ENCODE measurements at regions not wholly inside any gene's neighbourhood (a gene's known extent, or its start where the extent isn't known, plus 50 kb on each side); places are given as distances from the start of the nearest gene placed in this dataset.
"Not testable (repeated sequence)": the region's sequence is repeated elsewhere in the genome, so short reads cannot be mapped to it uniquely, and the experiment has no call there.

DNA sequence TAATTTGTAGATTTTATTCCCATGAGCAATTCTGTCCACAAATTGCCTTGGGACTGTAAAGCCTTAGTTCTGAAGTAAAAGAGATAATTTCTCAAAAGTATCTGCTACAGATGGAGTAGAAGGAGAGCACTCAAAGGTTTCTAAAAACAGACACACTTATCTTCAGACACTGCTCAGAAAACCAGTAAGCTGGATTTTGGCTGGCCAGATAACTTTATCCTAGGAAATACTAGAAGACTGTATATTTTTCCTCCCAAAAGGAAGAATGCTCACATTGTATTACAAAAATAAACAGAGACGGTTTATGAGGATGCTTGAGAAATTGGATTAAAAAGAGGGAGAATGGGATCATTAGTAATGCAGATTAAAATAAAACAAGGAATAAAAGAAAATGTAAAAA, 178.0 kb upstream of the IGFBP3 start:
- DNase-seq: no peak

DNA sequence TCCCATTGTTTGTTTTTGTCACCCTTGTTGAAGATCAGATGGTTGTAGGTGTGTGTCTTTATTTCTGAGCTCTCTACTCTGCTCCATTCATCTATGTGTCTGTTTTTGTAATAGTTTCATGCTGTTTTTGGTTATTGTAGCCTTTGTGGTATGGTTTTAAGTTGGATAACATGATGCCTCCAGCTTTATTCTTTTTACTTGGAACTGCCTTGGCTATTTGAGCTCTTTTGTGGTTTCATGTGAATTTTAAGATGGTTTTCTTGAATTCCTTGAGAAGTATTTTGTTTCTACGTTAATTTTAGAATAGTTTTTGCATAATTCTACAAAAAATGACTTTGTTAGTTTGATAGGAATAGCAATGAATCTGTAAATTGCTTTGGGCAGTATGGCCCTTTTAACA, 170.0 kb upstream of the IGFBP3 start:
- DNase-seq: no peak

DNA sequence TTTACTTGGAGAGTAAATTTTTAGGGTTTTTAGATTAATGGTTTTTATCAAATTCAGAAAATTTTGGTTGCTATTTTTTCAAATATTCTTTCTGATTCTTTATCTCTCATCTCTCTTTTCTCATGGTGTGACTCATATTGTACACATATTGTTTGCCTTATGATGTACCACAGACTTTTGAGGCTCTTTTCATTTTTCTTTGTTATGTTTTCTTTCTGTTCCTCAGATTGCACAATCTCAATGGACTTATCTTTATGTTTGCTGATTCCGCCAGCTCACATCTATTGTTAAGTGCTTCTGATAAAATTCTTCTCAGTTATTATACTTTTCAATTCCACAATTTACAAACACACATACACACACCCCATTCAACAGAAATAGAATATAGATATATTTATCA, 168.2 kb upstream of the IGFBP3 start:
- peak; percentile 53 for DNase-seq

DNA sequence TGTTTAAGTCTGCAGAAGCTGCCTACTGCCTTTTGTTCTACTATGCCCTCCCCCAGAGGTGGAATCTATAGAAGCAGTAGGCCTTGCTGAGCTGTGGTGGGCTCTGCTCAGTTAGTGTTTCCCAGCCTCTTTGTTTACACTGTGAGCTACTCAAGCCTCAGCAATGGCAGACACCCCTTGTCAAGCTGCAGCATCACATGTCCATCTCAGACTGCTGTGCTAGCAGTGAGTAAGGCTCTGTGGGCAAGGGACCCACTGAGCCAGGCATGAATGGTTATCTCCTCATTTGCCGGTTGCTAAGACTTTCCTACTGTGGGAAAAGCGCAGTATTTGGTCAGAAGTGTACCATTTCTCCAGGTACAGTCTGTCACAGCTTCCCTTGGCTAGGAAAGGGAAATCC, 167.4 kb upstream of the IGFBP3 start:
- not testable (repeated sequence) for DNase-seq

DNA sequence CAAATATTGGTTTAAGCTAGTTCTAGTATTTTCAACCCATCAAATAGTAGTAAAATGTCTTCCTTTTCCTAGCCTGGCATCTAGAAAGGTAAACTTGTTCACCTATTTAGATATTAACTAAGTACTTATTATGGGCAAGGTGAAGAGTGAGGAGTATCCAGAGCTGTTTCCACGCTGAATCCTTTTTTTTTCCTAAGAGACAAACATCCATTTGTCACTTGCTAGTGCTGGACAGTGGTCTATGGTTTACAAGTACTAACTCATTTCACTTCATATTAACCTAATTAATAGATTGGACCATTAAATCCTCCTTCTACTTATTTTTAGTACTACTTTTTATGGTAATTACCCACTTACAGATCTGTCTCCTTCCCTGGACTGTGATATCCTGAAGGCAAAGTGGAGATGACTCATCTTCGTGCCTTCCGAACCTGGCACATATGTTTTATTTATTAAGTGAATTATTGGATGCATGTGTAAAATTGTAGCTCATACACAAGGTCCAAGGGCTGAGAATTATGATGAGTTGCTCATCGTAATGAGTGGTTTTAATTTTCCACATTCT, 159.6 kb upstream of the IGFBP3 start:
- DNase-seq: no peak

DNA sequence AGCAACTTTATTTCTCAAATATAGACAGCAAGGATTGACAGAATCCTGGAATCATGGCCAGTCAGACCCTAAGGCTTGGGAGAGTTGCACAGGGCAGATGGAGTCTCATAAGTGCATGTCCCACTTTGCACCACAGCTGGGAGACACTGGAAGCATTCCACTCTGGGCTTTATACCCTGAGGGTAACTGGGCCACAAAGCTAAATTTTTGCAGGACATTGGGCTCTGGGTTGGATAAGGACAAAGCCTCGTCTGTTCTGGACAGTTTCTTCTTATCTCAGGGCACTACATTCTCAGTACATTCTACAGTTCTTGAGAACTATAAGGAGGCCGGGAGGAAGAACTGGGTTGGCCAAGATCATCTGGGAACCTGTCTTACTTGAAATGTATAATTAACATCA, 158.3 kb upstream of the IGFBP3 start:
- DNase-seq: no peak

DNA sequence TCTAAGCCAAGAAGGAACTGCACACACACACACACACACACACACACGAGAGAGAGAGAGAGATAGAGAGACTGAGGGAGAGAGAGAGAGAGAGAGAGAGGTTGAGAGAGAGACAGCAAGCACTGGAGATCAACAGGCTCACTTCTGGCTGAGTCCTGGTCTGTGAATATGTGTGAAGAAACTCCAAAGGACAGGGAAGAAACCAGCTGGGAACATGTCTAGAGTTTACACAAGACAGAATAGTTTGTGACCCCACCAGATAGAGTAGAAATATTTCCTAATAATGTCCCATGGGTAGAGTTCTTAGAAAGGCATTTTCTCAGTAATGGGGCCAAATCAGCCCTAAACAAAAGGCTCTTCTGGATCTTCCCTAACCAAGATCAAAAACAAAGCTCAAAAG, 155.5 kb upstream of the IGFBP3 start:
- DNase-seq: no peak

DNA sequence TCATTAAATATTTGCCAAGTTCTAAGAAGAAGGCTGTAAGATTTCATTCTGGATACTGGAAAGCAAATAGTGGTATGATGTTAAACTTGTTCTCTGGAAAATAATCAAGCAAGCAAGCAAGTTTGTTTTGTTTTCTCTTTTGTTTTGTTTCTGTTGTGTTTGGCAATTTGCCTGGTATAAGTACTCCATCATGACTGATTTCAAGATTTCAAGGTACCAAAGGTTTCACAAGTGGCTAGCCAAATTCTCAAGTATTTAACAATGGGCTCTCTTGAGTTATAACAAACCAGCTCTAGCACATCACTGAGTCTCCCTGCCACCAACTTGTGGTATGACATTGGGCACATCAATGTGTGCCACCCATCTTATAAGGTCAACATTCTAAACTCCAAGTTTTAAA, 151.7 kb upstream of the IGFBP3 start:
- peak; percentile 13 for DNase-seq

DNA sequence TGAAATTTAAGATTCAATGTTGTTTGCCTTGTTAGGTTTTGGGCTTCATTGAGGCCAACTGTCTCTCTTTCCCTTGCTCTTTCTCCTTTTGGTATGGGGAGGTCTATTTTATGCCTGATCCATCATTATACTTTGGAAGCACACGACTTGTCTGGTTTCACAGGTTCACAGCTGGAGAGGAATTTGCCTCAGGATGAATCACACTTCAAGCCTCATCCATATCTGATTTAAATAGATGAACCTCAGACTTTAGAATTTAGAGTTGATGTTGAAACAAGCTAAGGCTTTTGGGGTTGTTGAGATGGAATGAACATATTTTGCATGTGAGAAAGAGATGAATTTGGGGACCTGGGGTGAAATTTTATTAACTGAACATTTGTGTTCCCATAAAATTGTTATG, 150.5 kb upstream of the IGFBP3 start:
- DNase-seq: no peak

DNA sequence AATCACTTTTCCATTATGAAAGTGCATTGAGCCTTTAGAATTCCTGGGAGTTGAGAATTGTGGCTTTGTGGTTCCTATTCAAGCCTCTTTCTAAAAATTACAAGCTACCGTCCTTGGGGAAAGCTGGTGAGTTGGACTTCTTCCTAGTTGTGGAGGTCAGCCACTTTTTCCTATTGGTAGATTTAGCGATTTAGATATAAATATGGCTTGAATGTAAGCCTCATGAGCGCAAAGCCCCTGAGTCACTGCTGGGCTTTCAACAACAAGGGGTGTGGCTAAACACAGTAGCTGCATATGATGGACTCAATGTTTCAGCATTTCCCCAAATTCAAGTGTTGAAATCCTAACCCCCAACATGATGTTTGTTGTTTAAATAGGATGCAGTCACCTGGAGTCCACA, 150.0 kb upstream of the IGFBP3 start:
- no peak for DNase-seq

DNA sequence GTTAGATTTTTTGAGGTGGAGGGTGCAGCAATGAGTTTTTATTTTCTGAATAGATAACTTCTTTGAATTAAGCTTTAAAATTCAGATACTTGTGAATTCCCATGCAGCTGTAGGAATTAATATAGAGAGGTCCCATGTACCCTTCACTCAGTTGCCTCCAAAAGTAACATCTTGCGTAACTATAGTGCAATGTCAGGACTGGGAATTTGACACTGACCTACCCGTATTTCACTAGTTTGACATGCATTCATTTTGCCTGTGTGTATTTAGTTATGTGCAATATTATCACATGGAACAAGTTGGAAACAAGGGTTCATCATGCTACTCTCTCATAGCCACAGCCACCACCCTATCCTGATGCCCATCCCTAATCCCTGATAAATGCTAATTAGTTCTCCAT, 147.1 kb upstream of the IGFBP3 start:
- no peak for DNase-seq

DNA sequence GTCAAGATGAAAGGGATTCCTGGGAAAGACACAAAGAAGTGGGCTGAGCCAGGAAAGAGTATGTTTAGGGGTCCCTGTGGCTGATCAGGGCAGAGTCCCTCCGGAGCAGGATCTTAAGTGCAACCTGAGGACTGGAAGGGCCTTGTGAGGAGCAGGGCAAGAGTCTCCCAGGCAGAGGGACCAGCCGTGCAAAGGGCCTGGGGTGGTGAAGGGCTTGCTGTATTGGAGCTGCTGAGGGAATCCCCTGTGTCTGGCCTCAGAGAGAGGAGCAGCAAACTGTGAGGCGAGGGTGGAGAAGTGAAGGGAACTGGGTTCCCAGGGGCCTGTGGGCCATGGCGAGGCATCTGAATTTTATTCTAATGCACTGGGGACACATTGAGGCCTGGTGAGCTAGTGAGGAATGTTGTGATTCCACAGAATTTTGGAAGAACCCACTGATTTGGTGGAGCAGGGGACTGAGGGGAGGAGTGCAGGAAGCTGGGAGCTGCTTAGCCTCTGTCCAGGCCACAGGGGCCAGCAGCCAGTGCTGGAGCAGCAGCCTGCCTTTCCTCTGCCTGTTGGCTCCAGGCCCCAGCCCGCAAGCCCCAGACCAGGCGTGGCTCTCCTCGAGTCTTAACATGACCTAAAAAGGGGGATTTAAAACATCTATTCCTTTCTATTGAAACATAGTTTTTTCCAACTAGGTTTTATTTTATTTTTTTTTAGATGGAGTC, 138.4 kb upstream of the IGFBP3 start:
- no peak for DNase-seq

DNA sequence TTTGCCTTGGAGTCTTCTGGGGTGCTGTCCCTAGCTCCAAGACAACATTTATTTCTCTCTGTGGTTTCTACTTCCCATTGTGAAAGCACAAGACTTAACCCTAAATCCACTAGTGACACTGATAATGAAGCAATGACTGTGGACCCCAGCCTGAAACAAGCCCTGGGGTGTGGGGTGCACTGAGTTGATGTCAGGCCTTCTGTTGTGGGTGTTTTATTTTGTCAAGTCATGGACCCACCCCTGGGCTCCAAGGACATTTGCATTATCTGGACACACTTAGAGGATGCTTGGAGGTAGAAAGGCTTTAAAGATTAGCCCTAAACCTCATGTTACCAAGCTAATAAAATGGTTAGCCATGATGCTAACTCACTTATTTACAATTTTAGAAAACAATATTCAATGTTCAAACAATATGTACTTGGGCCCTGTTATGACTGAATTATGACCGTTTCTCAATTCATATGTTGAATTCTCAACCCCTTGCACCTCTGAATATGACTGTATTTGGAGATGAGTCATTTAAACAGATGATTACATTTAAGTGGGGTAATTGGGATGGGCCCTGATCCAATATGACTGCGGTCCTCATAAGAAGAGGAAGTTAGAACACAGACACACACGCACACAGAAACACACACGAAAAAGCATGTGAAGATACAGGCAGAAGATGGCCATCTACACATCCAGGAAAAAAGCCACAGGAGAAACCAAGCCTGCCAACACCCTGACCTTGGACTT, 137.2 kb upstream of the IGFBP3 start:
- no peak for DNase-seq

DNA sequence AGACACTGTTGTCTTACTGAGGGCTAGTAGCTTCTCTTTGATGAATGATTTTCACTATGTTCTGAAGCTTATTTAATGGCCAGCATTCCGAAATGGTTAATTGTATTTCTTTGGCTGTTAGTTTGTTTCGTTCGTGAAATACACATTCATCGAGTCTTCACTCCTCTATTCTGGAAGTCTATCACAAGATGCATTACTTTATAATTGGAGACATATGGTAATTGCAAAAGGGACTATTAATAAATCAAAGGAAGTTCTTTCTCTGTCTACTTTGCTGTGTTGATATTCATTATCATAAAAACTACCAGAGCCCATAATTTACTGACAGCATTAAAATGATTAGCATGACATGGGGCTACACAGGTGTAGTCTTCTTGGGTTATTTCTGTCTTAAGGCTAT, 133.8 kb upstream of the IGFBP3 start:
- no peak for DNase-seq

DNA sequence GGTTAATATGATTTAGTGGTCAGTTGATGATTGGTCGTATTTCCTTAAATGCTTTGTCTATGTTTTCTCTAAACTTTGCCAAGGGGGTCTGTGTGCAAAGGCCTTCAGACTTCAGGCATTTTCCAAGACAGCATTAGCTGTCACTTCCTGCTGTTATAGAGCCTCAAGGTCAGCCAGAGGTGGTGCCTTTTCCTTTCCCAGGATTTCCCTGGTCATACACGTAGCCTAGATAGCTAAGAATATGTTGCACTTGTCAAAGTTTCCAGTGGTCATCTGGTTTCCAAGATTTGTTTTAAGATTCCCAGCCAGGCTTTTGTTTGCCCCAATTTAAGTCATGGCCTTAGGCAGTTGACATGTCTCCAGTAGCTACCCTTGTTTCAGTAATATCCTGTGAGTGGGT, 133.2 kb upstream of the IGFBP3 start:
- DNase-seq: no peak

DNA sequence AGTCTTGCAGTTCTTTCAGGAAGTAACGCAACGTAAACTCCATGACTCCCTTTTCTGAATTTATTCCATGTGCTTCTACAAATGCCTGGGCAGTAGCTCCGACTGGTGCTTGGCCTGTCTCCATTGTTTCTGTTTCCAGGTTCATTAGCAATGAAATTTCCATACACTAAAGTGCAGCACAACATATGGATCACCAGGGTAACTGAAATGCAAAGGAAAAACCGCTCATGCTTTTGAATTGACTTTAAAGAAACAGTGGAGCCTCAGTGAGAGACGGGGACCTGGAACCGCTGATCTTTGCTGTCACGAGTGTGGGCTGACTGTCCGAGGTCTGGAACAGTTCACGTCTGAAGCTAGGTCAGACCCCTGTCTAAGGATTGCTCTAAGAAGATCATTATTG, 126.5 kb upstream of the IGFBP3 start:
- no peak for DNase-seq

DNA sequence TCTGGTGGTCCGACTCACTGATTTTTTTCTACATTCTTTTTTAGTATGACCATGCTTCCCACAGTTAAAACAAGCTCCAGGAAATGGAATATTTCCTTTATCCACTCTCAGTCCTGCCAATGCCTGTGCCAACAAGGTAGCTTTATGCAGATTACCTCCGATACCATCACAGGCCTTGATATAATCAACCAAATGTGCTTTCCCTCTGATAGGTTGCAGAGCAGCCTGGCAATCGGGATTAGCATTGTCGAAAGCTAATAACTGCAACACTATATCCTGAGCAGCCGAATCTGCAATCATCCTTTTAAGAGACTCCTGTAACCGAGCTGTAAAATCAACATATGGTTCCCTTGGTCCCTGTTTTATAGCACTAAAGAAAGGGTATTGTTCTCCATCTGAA, 122.3 kb upstream of the IGFBP3 start:
- not testable (repeated sequence) for DNase-seq

DNA sequence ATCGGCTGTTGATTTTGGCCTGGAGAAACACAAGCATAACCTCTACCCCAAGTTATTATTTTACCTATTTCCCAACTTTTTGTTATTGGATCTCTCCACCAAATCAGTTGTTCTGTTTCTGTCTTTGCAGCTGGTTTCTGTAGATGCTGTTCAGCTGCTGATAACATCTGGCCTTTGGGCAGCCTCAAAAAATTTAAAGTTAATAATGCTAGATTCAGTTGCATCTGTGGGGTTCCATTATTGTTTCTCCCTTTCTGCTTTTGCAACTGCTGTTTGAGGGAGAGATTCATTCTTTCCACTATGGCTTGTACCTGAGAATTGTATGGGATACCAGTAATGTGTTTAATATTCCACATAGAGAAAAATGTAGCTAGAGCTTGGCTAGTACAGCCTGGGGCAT, 118.7 kb upstream of the IGFBP3 start:
- not testable (repeated sequence) for DNase-seq

DNA sequence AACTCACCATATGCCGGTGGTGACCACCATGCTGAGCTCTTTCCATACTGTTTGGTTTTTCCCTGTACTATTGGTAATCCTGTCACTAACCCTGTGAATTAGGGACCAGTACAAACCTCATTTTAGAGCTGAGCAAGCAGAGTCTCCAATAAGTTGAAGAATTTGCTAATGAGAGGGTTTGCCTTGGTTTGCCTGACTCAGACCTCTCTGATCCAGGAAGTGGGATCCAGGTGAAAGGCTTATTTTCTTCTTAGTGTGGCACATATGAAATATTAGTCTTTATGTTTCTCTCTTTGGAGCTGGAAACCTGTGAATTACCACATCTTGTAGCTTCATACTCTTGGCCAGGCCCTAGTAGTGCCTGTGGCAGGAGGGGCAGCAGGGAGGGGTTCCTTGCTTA, 114.1 kb upstream of the IGFBP3 start:
- DNase-seq: no peak

DNA sequence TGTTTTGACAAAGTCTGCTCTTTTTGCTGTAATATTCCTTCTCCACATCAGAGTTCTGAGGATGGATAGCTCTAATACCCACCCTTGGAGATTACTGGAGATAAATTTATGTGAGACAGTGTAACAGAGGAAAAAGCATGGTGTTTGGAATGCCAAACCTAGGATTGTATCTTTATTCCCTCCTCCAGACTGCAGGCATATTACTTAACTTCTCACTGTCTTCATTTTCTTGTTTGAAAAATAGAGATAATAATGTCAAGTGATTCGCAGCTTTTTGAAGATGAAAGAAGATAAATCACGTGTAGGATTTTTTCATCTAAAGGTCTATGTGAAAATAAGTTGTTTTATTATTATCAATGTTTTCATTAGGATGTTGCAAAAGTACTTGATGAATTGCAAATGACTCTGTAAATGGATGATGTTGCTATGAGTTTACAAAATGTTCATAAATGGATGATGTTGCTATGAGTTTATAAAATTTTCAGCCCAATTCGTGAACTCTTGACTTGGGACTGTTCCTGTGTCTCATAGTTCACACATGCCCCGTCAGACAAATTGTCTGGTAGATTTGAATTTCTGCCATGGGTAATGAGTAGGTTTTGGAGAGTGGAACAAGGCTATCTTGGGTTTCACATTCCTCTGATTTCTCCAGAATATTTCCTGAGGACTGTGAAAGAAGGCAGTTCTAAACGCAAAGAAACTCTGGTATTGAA, 113.1 kb upstream of the IGFBP3 start:
- no peak for DNase-seq

DNA sequence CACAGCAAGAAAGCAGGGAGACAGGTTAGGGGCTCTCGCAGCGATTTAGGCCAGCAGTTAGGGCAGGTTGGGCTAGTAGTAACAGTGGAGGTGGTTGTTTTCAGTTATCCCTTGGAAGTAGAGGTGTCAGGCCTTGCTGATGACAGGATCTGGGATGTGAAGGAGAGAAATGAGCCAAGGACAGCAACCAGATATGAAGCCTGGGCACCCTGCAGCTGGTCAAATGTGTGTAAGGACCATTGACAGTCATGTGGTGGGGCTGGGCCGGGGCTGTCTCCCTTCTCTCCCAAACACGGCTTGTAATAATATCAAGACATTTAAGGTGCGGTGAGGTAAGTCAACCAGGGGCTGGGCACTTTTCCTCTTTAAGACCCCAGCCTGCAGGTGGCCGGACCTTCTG, 112.5 kb upstream of the IGFBP3 start:
- no peak for DNase-seq

DNA sequence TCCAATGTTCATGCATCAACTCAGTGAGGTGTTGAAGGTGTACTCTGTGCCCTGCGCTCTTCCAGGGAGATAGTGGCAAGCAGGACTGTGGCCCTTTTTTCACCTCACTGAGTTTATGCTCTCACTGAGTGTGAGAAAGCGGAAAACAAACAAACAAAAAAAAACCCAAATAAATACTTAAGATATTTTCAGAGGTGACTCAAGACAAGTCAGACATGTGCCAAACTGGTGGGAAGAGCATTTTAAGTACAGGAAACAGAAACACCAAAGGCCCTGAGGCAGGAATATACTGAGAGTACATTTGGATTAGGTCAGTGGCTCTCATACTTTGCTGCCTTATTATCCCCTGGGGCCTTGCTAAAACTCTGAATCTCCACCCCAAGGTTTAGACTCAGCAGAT, 111.9 kb upstream of the IGFBP3 start:
- DNase-seq: no peak

DNA sequence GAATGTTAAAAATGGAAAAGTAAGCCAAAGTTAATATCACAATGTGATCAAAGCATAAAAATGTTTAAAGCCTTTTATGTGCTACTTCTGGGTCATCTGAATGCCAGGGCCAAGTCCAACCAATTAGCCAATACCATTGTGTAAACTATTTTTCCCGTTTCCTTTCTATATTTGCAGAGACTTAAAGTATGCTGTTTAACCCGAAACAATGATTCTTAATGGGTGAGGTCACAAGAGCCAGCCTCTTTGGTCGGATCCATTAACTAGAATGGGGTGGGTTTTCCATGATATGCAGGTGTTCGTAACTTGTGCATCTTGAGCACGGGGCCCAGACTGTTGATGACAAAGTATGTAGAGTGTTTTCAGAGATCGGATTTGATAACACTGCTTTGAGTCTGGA, 111.3 kb upstream of the IGFBP3 start:
- no peak for DNase-seq
